ENCODE measurements at regions not wholly inside any gene's neighbourhood (a gene's known extent, or its start where the extent isn't known, plus 50 kb on each side); places are given as distances from the start of the nearest gene placed in this dataset.

DNA sequence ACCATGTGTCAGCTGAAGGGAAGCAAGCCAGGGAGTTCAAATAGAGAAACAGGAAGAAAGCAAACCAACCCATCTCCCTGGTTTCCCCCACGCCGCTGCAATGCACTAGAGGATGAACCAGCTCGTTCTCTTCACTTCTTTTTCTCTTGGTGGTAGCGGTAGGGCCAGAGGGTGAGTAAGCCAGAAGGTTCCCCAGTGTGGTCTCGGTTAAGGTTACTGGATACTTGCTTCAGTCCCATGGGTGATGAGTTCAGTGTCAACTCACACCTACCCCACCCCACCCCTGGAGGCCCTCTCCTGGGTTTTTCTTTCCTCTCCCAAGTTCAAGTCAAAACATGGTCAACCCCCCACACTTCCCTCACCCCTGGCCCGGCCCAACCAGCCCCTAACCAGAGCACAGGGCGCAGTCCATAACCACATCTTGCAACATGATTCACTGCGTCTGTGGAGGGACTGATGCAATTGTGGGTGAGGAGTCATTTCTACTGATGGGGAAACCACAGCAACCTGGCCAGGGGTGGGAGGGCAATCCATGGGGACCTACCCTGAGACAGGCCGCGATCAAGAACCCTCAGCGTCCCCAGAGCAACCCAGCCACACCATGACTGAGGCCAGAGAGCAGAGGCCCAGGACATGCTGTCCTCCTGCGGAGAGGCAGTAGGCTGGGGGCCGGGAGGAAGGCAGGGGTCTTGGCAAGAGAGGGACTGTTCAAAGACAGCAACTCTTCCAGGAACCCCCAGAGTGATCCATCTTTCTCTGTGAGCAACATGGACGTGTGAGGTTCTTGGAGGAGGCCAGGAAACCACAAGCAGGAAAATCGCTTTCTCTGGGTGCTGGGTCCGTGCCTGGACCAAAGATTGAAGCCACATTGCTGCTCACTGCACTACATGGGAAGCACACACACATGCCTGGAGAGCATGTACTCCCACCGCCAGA lies 276.6 kb downstream of the UACA start:
- H3K27me3 Mint-ChIP-seq (ENCODE audit: low read depth), result peaks cover 53% of the 10 kb centered on the region
- peak overlapping the region; percentile 75 for H3K27ac Mint-ChIP-seq
- H3K4me3 Mint-ChIP-seq (ENCODE audit: low read depth), result peak overlapping the region; percentile 33
- peak; percentile 62 for DNase-seq (ENCODE audit: low spot score)
- H3K9me3 Mint-ChIP-seq, result no peaks in the 10 kb centered on the region
- peaks cover 58% of the 10 kb centered on the region for H3K4me1 Mint-ChIP-seq (ENCODE audit: low read depth)
- no peaks in the 10 kb centered on the region for H3K36me3 Mint-ChIP-seq (ENCODE audit: low read depth)
- intact Hi-C loops (cut with micrococcal nuclease), result loop anchor here (1.0 to 2.0 kb wide), 9 partner anchors 8 to 912 kb away; no protein-coding TSS in a partner anchor

DNA sequence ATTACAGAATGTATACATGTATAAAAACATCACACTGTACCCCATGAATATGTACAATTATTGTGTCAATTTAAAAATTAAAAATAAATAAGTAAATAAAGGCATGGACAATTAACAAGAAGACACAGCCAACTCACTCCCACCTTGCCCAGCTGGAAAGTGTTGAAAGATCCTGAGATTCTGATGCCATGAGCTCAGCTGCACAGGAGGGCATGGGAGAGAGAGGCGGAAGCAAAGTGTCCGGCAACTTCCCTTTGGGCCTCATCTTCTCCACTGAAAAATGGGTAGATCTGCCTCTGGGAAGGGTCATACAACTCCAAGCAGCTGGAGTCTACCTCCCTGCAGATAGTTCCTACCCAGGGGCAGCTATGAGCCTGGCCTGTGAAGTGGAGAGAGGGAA lies 277.3 kb downstream of the UACA start:
- Mint-ChIP-seq H3K4me1 (ENCODE audit: low read depth) (peaks cover 51% of the 10 kb centered on the region), H3K9me3 (no peaks in the 10 kb centered on the region), H3K27me3 (ENCODE audit: low read depth) (peaks cover 53% of the 10 kb centered on the region), H3K4me3 (ENCODE audit: low read depth) (peak overlapping the region; percentile 33), H3K36me3 (ENCODE audit: low read depth) (no peaks in the 10 kb centered on the region), H3K27ac (peak overlapping the region; percentile 75)
- no peak for DNase-seq (ENCODE audit: low spot score)
- intact Hi-C loops (cut with micrococcal nuclease), result loop anchor here (1.0 to 2.0 kb wide), 9 partner anchors 8 to 911 kb away; no protein-coding TSS in a partner anchor

DNA sequence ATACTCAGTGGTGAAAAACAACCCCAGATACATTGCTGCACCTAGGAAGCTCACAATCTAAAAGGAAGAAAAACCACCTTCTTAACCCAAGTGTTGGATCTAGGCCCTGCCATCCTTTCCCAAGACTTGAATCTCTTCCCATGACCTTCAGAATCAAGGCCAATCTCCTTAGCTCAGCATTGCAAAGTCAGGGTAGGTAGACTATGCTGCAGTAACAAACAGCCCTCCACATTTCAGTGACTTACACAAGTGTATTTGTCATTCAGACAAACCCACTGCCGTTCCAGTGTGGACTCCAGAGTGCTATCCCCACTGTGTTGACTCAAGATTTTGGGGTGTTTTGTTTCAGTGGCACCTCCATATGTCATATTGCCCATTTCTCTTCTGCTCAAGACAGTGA lies 278.4 kb downstream of the UACA start:
- intact Hi-C loops (cut with micrococcal nuclease), result no loop called here
- no peak for DNase-seq (ENCODE audit: low spot score)
- H3K9me3 Mint-ChIP-seq, result no peaks in the 10 kb centered on the region
- H3K4me1 Mint-ChIP-seq (ENCODE audit: low read depth), result peaks cover 52% of the 10 kb centered on the region
- H3K27me3 Mint-ChIP-seq (ENCODE audit: low read depth), result peaks cover 50% of the 10 kb centered on the region
- no peaks in the 10 kb centered on the region for H3K36me3 Mint-ChIP-seq (ENCODE audit: low read depth)
- H3K4me3 Mint-ChIP-seq (ENCODE audit: low read depth), result no peak overlapping the region
- no peak overlapping the region for H3K27ac Mint-ChIP-seq

- H3K27ac Mint-ChIP-seq, result no peak overlapping the region
These were observed 279.8 kb downstream of the UACA start for GRCh38 chr15:70483513-70483912.

GRCh38 chr15:70480196-70480856 lies 283.0 kb downstream of the UACA start:
- Mint-ChIP-seq H3K9me3 (no peaks in the 10 kb centered on the region), H3K4me1 (ENCODE audit: low read depth) (peaks cover 40% of the 10 kb centered on the region), H3K27me3 (ENCODE audit: low read depth) (peaks cover 55% of the 10 kb centered on the region), H3K27ac (peak overlapping the region; percentile 44), H3K4me3 (ENCODE audit: low read depth) (peak overlapping the region; percentile 34), H3K36me3 (ENCODE audit: low read depth) (no peaks in the 10 kb centered on the region)
- intact Hi-C loops (cut with micrococcal nuclease), result loop anchor here (1.0 kb wide), 3 partner anchors 8 to 24 kb away; no protein-coding TSS in a partner anchor
- DNase-seq (ENCODE audit: low spot score), result peak; percentile 63

More at GRCh38 chr15:70483513-70483912, 279.8 kb downstream of the UACA start:
- no peaks in the 10 kb centered on the region for H3K36me3 Mint-ChIP-seq (ENCODE audit: low read depth)
- H3K9me3 Mint-ChIP-seq, result no peaks in the 10 kb centered on the region
- intact Hi-C loops (cut with micrococcal nuclease), result no loop called here
- no peak overlapping the region for H3K4me3 Mint-ChIP-seq (ENCODE audit: low read depth)
- H3K27me3 Mint-ChIP-seq (ENCODE audit: low read depth), result peaks cover 38% of the 10 kb centered on the region
- DNase-seq (ENCODE audit: low spot score), result no peak
- peaks cover 57% of the 10 kb centered on the region for H3K4me1 Mint-ChIP-seq (ENCODE audit: low read depth)

GRCh38 chr15:70479785-70480184 lies 283.6 kb downstream of the UACA start:
- intact Hi-C loops (cut with micrococcal nuclease), result loop anchor here (1.0 kb wide), 3 partner anchors 9 to 25 kb away; no protein-coding TSS in a partner anchor
- Mint-ChIP-seq H3K27ac (peak overlapping the region; percentile 44), H3K27me3 (ENCODE audit: low read depth) (peaks cover 56% of the 10 kb centered on the region)

DNA sequence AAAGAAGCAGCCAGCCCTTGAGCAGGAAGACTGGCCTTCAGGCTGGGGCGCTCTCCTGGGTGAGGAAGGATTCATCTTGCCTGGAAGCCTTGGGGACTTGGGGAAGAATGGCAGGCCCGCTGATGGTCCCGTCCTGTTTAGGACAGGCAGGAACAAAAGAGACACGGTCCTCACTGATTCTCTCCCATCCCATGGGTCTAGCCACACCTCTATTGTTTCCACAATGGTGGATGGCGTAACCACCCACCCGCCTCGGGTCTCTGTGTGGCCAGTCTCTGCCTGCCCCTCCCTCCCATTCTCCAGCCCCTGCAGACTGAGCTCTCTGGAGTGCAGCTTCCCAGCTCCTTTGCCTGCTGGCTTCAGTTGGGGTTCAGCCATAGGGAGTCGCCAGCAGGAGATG lies 284.3 kb downstream of the UACA start:
- intact Hi-C loops (cut with micrococcal nuclease), result no loop called here
- Mint-ChIP-seq H3K4me3 (ENCODE audit: low read depth) (peak overlapping the region; percentile 0), H3K9me3 (no peaks in the 10 kb centered on the region), H3K4me1 (ENCODE audit: low read depth) (peaks cover 44% of the 10 kb centered on the region), H3K36me3 (ENCODE audit: low read depth) (no peaks in the 10 kb centered on the region), H3K27ac (peak overlapping the region; percentile 12), H3K27me3 (ENCODE audit: low read depth) (peaks cover 53% of the 10 kb centered on the region)
- no peak for DNase-seq (ENCODE audit: low spot score)

More at GRCh38 chr15:70479785-70480184, 283.6 kb downstream of the UACA start:
- H3K36me3 Mint-ChIP-seq (ENCODE audit: low read depth), result no peaks in the 10 kb centered on the region
- peaks cover 44% of the 10 kb centered on the region for H3K4me1 Mint-ChIP-seq (ENCODE audit: low read depth)
- no peaks in the 10 kb centered on the region for H3K9me3 Mint-ChIP-seq
- no peak overlapping the region for H3K4me3 Mint-ChIP-seq (ENCODE audit: low read depth)
- DNase-seq (ENCODE audit: low spot score), result no peak

GRCh38 chr15:70478251-70478990 lies 284.9 kb downstream of the UACA start:
- Mint-ChIP-seq H3K27me3 (ENCODE audit: low read depth) (peaks cover 53% of the 10 kb centered on the region), H3K9me3 (no peaks in the 10 kb centered on the region), H3K36me3 (ENCODE audit: low read depth) (no peaks in the 10 kb centered on the region), H3K27ac (peak overlapping the region; percentile 12), H3K4me1 (ENCODE audit: low read depth) (peaks cover 44% of the 10 kb centered on the region), H3K4me3 (ENCODE audit: low read depth) (peak overlapping the region; percentile 0)
- intact Hi-C loops (cut with micrococcal nuclease), result no loop called here
- no peak for DNase-seq (ENCODE audit: low spot score)

GRCh38 chr15:70477750-70478250 lies 285.6 kb downstream of the UACA start:
- H3K27me3 Mint-ChIP-seq (ENCODE audit: low read depth), result peaks cover 53% of the 10 kb centered on the region

DNA sequence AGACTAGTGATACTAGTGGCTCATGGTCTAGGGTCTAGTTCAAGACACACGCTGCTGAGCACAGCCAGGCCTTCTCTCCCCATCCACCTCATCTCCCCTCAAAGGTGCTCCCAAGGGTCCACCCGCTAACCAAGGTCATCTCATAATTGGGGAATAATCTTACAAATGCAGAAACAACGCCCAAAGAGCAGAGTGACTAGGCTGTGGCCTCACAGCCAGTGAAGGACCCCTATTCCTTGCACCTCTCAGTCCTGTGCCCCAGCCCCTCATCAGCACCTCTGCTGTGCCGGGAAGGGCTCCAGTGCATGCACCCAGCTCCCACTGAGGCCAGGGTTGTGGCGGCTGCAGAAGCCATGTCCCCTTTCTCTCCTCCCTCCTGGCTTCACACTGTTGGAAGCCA lies 286.9 kb downstream of the UACA start:
- no peaks in the 10 kb centered on the region for H3K9me3 Mint-ChIP-seq
- H3K4me3 Mint-ChIP-seq (ENCODE audit: low read depth), result no peak overlapping the region
- intact Hi-C loops (cut with micrococcal nuclease), result no loop called here
- no peaks in the 10 kb centered on the region for H3K36me3 Mint-ChIP-seq (ENCODE audit: low read depth)
- no peak for DNase-seq (ENCODE audit: low spot score)
- H3K4me1 Mint-ChIP-seq (ENCODE audit: low read depth), result peaks cover 39% of the 10 kb centered on the region
- no peak overlapping the region for H3K27ac Mint-ChIP-seq
- H3K27me3 Mint-ChIP-seq (ENCODE audit: low read depth), result peaks cover 54% of the 10 kb centered on the region

More at GRCh38 chr15:70477750-70478250, 285.6 kb downstream of the UACA start:
- H3K27ac Mint-ChIP-seq, result no peak overlapping the region
- DNase-seq (ENCODE audit: low spot score), result no peak
- no peaks in the 10 kb centered on the region for H3K36me3 Mint-ChIP-seq (ENCODE audit: low read depth)
- no peak overlapping the region for H3K4me3 Mint-ChIP-seq (ENCODE audit: low read depth)
- H3K9me3 Mint-ChIP-seq, result no peaks in the 10 kb centered on the region
- peaks cover 43% of the 10 kb centered on the region for H3K4me1 Mint-ChIP-seq (ENCODE audit: low read depth)
- intact Hi-C loops (cut with micrococcal nuclease), result no loop called here

- intact Hi-C loops (cut with micrococcal nuclease), result no loop called here
- Mint-ChIP-seq H3K4me3 (ENCODE audit: low read depth) (no peak overlapping the region), H3K4me1 (ENCODE audit: low read depth) (peaks cover 39% of the 10 kb centered on the region), H3K36me3 (ENCODE audit: low read depth) (no peaks in the 10 kb centered on the region), H3K9me3 (no peaks in the 10 kb centered on the region), H3K27ac (no peak overlapping the region), H3K27me3 (ENCODE audit: low read depth) (peaks cover 57% of the 10 kb centered on the region)
- DNase-seq (ENCODE audit: low spot score), result no peak
These were observed 287.4 kb downstream of the UACA start for GRCh38 chr15:70475921-70476320.

DNA sequence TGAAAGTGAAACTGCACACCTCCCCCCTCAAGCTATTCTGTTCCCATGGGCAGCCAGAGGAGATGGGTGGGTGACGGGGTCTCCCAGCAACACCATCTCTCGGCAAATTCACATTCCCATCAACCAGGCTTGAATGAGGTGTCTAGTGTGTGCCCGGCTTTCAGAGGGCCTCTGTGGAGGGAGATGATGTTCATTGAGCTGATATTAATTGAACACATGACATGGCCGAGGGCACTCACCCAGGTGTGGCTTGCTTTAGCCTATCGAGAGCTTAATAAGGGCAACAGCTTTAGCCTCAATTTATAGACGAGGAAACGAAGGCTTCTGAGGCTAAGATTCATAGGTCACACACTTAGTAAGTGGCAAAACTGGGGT lies 288.0 kb downstream of the UACA start:
- peak overlapping the region; percentile 30 for H3K4me3 Mint-ChIP-seq (ENCODE audit: low read depth)
- no peak for DNase-seq (ENCODE audit: low spot score)
- H3K36me3 Mint-ChIP-seq (ENCODE audit: low read depth), result no peaks in the 10 kb centered on the region
- peaks cover 60% of the 10 kb centered on the region for H3K27me3 Mint-ChIP-seq (ENCODE audit: low read depth)
- intact Hi-C loops (cut with micrococcal nuclease), result no loop called here
- H3K27ac Mint-ChIP-seq, result no peak overlapping the region
- H3K4me1 Mint-ChIP-seq (ENCODE audit: low read depth), result peaks cover 35% of the 10 kb centered on the region
- no peaks in the 10 kb centered on the region for H3K9me3 Mint-ChIP-seq

Measured in activated T-helper 2 cell treated with anti-CD3 and anti-CD28 coated beads, Interferon-gamma antibody, Interleukin-2, Interleukin-4, amounts not matched to agents 10 μg/mL and 5 μg/mL and 100 μg/mL, durations not matched to agents 14 hours and 24 hours and 36 hours (primary cell).